Natural killer cell (primary cell): ENCODE measurements at regions not wholly inside any gene's neighbourhood (a gene's known extent, or its start where the extent isn't known, plus 50 kb on each side); places are given as distances from the start of the nearest gene placed in this dataset.

ENCODE experiments used
- ATAC-seq, 3 donors: fragments of 150-1000 bp in 2 of 3; fragments of 200-7000 bp in 1 of 3; cut with Tn5 transposase; 1 replicate in 1 of 3; 2 replicates in 2 of 3; pipeline ENCODE4 v1.10.0; 2021; ENCODE audit warnings: mild to moderate bottlenecking in 2 of 3, moderate library complexity in 2 of 3
- DNase-seq, 2 donors: peaks; one replicate each; pipeline versions ENCODE4 v3.0.0 to v3.0.0-alpha.2; 2013 to 2021; ENCODE audit warnings: mixed read lengths in 1 of 2
- H3K27ac ChIP-seq: one replicate; pipeline ENCODE4 v1.5.1; 2013; ENCODE audit warnings: mild to moderate bottlenecking, low read length
- H3K27me3 ChIP-seq: one replicate; pipeline ENCODE4 v1.6.1; 2013; ENCODE audit warnings: low read length; ENCODE audit not compliant: control insufficient read depth, insufficient read depth
- H3K36me3 ChIP-seq: one replicate; pipeline ENCODE4 v1.6.1; 2013; ENCODE audit warnings: low read length; ENCODE audit not compliant: control insufficient read depth, insufficient read depth
- H3K4me1 ChIP-seq: one replicate; pipeline ENCODE4 v1.6.1; 2013; ENCODE audit warnings: low read length; ENCODE audit not compliant: control insufficient read depth, insufficient read depth
- H3K4me3 ChIP-seq: one replicate; pipeline ENCODE4 v1.5.1; 2013; ENCODE audit warnings: low read length
- H3K9me3 ChIP-seq: one replicate; pipeline ENCODE4 v1.6.1; 2013; ENCODE audit warnings: low read length; ENCODE audit not compliant: control insufficient read depth, insufficient read depth
- H3K27ac Mint-ChIP-seq, 2 donors: one replicate each; pipeline ENCODE4 v1.8.0; 2022; ENCODE audit warnings: mild to moderate bottlenecking in 2 of 2, mixed read lengths in 2 of 2, moderate library complexity in 1 of 2
- H3K27me3 Mint-ChIP-seq, 2 donors: one replicate each; pipeline ENCODE4 v1.8.0; 2022; ENCODE audit warnings: low read depth in 2 of 2, mixed read lengths in 2 of 2
- H3K36me3 Mint-ChIP-seq: one replicate; pipeline ENCODE4 v1.8.0; 2022; ENCODE audit warnings: mixed read lengths
- H3K4me1 Mint-ChIP-seq, 2 donors: one replicate each; pipeline ENCODE4 v1.8.0; 2022; ENCODE audit warnings: mixed read lengths in 2 of 2
- H3K4me3 Mint-ChIP-seq: one replicate; pipeline ENCODE4 v1.8.0; 2022; ENCODE audit warnings: mild to moderate bottlenecking, moderate library complexity, mixed read lengths
- H3K9me3 Mint-ChIP-seq, 2 donors: one replicate each; pipeline ENCODE4 v1.8.0; 2022; ENCODE audit warnings: mixed read lengths in 2 of 2
- CTCF ChIP-seq: fragments of 200-600 bp; IDR thresholded peaks from one replicate; pipeline ENCODE4 v1.8.0; 2022; ENCODE audit warnings: antibody characterized with exemption
- WGBS: methylation state at CpG from one replicate; pipeline ENCODE4 v1.1.7; 2013; ENCODE audit warnings: missing lambda C conversion rate; ENCODE audit not compliant: insufficient coverage; 5-methylcytosine and 5-hydroxymethylcytosine counted together
- intact Hi-C: fragments of 100-400 bp; cut with micrococcal nuclease; formaldehyde crosslinking; loops from one replicate; pipeline ENCODE4 v1.14.2; 2022

- Mint-ChIP-seq H3K36me3 (no peaks in the 10 kb centered on the region), H3K4me3 (no peak overlapping the region), H3K27ac (no peak overlapping the region), H3K27me3 (no peaks in the 10 kb centered on the region), H3K9me3 (peaks cover 2 to 5% of the 10 kb centered on the region in 2 donors), H3K4me1 (no peaks in the 10 kb centered on the region)
- H3K4me1 ChIP-seq, result no peaks in the 10 kb centered on the region
- no peak for TF ChIP-seq CTCF
- H3K9me3 ChIP-seq, result no peaks in the 10 kb centered on the region
- intact Hi-C loops, result no loop called here
- H3K36me3 ChIP-seq, result no peaks in the 10 kb centered on the region
- no peaks in the 10 kb centered on the region for H3K27me3 ChIP-seq
- WGBS, result 82% methylated on average over 6 of the region's 6 CpGs
- H3K4me3 ChIP-seq, result no peak overlapping the region
- no peak overlapping the region for H3K27ac ChIP-seq
- ATAC-seq (no peak), DNase-seq (no peak)
Observed at GRCh38 chr6:18693881-18694280, 306.7 kb downstream of the RNF144B start.

- 89% methylated on average over 2 of the region's 3 CpGs for WGBS
Observed at GRCh38 chr6:18703546-18703945, 316.4 kb downstream of the RNF144B start.

GRCh38 chr6:18707714-18708439, 320.7 kb downstream of the RNF144B start:
- H3K4me1 ChIP-seq, result no peaks in the 10 kb centered on the region
- Mint-ChIP-seq H3K27me3 (no peaks in the 10 kb centered on the region), H3K4me3 (no peak overlapping the region), H3K27ac (no peak overlapping the region), H3K4me1 (no peaks in the 10 kb centered on the region), H3K36me3 (no peaks in the 10 kb centered on the region), H3K9me3 (peaks cover 13 to 14% of the 10 kb centered on the region in 2 donors)
- ATAC-seq (no peak), DNase-seq (no peak)
- intact Hi-C loops, result no loop called here
- H3K4me3 ChIP-seq, result no peak overlapping the region
- TF ChIP-seq CTCF, result no peak
- 88% methylated on average over 6 of the region's 6 CpGs for WGBS
- H3K9me3 ChIP-seq, result no peaks in the 10 kb centered on the region
- no peaks in the 10 kb centered on the region for H3K27me3 ChIP-seq
- no peak overlapping the region for H3K27ac ChIP-seq
- no peaks in the 10 kb centered on the region for H3K36me3 ChIP-seq

More at GRCh38 chr6:18703546-18703945, 316.4 kb downstream of the RNF144B start:
- H3K9me3 ChIP-seq, result no peaks in the 10 kb centered on the region
- no peak overlapping the region for H3K27ac ChIP-seq
- no peak overlapping the region for H3K27ac Mint-ChIP-seq
- H3K4me3 ChIP-seq, result no peak overlapping the region
- no peaks in the 10 kb centered on the region for H3K27me3 ChIP-seq
- H3K4me1 ChIP-seq, result no peaks in the 10 kb centered on the region
- no peaks in the 10 kb centered on the region for H3K36me3 Mint-ChIP-seq
- ATAC-seq (no peak), DNase-seq (no peak)
- no peaks in the 10 kb centered on the region for H3K27me3 Mint-ChIP-seq
- no peaks in the 10 kb centered on the region for H3K4me1 Mint-ChIP-seq
- H3K4me3 Mint-ChIP-seq, result no peak overlapping the region
- intact Hi-C loops, result no loop called here
- peaks cover 13 to 16% of the 10 kb centered on the region in 2 donors for H3K9me3 Mint-ChIP-seq
- TF ChIP-seq CTCF, result no peak
- no peaks in the 10 kb centered on the region for H3K36me3 ChIP-seq

GRCh38 chr6:18712595-18712994, 325.4 kb downstream of the RNF144B start:
- Histone ChIP-seq H3K9me3 (no peaks in the 10 kb centered on the region), H3K4me1 (no peaks in the 10 kb centered on the region), H3K4me3 (no peak overlapping the region), H3K27me3 (no peaks in the 10 kb centered on the region), H3K36me3 (no peaks in the 10 kb centered on the region), H3K27ac (no peak overlapping the region)
- Mint-ChIP-seq H3K4me3 (no peak overlapping the region), H3K4me1 (no peaks in the 10 kb centered on the region), H3K9me3 (peaks cover 8 to 11% of the 10 kb centered on the region in 2 donors), H3K27me3 (no peaks in the 10 kb centered on the region), H3K36me3 (no peaks in the 10 kb centered on the region), H3K27ac (no peak overlapping the region)
- intact Hi-C loops, result no loop called here
- DNase-seq (no peak), ATAC-seq (no peak)
- no peak for TF ChIP-seq CTCF
- WGBS, result 61% methylated on average over 3 of the region's 4 CpGs
